ENCODE measurements at regions not wholly inside any gene's neighbourhood (a gene's known extent, or its start where the extent isn't known, plus 50 kb on each side); places are given as distances from the start of the nearest gene placed in this dataset.
A peak's percentile ranks its signal among the peaks of the same experiment; 100 is the strongest.

DNA sequence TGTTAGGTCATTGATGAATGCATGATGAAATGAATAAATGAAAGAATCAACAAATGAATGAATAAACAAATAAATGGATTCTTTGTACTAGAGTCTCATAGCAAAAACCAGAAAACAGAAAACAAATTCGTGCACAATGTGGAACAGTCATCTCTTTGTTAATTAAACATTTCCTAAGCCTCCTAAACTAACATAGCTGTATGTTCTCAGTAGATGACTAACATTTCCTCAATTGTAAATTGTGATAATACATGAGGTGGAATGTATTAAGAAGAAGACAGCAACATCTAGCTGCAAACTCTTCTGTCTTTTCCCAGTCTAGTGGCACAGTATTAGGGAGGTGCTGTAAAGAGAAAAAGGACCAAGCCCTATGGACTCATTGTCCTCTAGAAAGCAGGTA, 1021.0 kb downstream of the MCTP2 start:
- DNase-seq (ENCODE audit: low spot score) = no peak

DNA sequence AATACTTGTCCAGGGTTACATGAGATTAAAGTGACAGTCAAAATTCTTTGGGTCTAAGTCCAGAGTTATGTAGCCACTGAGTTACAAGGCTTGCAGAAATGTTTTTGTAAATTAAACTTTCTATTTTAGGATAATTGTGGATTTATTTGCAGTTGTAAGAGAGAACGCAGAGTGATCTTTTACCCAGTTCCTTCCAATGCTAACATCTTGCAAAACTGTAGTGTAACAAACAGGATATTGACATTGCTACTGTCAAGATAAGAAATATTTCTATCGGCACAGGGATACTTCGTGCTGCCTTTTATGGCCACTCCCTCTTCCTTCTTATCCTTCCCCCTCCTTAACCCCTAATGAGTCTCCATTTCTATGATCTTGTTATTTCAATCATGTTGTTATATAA, 1022.9 kb downstream of the MCTP2 start:
- DNase-seq (ENCODE audit: low spot score) = no peak

- peak; percentile 44 for DNase-seq (ENCODE audit: low spot score)
Observed at GRCh38 chr15:95259513-95259912, 1028.2 kb downstream of the MCTP2 start.

DNA sequence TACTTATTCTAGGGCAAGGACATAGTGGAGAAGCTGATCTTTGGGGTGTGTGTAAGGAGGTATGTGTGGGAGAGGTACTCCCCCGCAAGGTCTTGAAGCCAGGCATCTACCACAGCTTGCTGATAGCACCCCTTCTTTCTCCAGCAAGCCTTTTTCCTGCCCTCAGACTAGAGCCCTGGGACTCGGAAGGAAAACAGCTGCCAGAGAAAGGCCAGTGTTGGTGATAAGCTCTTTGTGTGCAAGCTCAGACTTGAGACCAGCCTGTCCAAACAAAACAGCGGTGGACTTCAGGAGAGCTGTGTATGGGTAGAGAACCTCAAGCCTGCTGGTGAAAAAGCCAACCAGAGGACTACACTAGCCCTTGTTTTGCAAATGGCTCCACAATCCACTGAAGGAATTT, 1028.6 kb downstream of the MCTP2 start:
- DNase-seq (ENCODE audit: low spot score) = no peak

- no peak for DNase-seq (ENCODE audit: low spot score)
Observed at GRCh38 chr15:95260856-95261255, 1029.5 kb downstream of the MCTP2 start.

GRCh38 chr15:95261546-95261945, 1030.2 kb downstream of the MCTP2 start:
- no peak for DNase-seq (ENCODE audit: low spot score)

DNA sequence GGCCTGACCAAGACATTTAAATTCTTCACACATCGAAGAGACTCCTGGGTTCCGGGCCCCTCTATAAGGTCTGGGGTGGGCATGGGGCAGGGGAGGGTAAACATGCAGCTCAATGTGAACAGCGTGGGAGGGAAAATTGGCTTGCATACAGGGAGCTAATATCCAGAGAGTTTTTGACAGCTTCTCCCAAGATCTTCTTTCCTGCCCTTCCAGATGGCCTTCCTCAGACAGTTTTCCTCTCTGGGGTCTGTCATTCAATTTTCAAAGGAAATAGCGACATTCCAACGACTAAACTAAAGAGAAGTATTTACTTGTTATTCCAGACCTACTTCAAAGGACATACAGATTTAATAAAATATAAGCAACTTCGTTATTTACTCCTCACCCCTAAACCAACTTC, 1030.6 kb downstream of the MCTP2 start:
- DNase-seq (ENCODE audit: low spot score) = no peak

DNA sequence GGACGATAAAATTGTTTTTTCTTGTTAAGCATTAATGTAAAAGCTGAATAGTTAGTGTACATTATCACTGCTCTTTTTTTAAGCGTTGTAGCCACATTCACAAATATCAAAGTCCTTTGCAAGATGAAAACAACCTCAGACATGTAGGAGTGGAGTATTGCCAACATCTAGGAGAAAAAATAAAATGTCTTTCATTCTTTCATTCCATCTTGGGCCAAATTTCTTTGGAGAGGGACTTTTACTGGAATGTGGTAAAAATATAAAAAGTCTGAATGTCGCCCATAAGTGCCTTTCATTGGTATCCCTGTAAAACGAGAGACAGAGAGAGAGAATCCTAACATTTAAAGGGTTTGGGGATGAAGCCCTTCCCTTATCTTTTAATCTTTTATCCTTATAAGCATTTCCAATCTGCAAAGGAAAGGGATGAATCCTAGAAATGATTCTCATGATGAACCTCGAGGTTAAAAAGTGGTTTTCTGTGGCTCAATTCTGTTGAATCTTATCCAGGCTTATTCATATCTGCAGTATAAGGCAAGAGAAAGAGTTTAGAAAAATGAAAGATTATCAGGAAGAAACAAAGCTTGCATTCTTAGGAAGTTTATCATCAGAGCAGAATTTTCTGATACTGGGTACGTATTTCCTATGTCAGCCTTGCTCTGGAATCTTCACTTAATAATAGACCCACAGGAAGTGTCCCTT, 1031.7 kb downstream of the MCTP2 start:
- no peak for DNase-seq (ENCODE audit: low spot score)

GRCh38 chr15:95263751-95264150, 1032.4 kb downstream of the MCTP2 start:
- DNase-seq (ENCODE audit: low spot score) = no peak

DNA sequence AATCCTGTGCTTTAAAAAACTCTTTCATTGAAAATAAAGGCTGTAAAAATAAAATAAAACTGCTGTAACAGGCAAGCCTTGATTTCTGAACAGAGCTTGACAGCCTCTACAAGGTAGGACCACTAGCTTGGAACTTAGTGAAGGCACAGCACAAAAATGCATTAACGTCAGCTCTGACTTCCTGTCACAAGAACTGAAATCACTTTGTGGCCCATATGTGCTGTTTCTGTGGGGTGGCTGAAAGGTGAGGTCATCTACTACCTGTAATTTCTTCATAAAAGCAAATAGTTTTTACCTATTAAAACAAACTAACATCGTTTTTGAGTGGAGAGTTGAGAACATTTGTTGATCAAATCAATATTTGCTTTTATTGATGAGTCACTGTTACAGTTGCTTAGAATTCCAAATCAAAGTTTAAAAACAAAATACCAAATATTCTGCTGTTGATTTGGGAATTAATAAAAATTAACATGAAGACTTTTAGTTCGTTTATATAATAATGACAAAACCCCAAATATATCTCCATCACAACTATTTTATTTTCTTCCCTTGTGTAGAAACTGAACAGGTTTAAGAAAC, 1034.1 kb downstream of the MCTP2 start:
- no peak for DNase-seq (ENCODE audit: low spot score)

GRCh38 chr15:95266451-95267061, 1035.2 kb downstream of the MCTP2 start:
- no peak for DNase-seq (ENCODE audit: low spot score)

DNA sequence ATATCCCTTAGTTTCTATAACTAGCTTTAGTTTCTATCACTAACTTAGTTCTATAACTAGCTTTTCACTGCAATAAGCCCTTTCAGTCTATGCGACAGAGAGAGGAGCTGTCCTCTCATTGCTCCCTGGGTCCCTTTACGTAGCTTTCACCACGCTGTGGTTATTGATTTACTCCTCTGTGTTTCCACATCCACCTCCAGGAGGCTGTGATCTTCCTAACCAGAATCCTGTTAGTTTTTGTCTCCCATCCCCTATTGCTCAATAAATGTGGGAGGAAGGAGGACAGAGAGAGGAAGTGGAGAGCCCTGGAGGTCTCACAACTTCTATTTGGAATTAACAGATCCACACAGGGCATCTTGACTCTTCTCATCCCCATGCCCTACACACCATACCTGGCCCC, 1036.1 kb downstream of the MCTP2 start:
- DNase-seq (ENCODE audit: low spot score) = no peak

DNA sequence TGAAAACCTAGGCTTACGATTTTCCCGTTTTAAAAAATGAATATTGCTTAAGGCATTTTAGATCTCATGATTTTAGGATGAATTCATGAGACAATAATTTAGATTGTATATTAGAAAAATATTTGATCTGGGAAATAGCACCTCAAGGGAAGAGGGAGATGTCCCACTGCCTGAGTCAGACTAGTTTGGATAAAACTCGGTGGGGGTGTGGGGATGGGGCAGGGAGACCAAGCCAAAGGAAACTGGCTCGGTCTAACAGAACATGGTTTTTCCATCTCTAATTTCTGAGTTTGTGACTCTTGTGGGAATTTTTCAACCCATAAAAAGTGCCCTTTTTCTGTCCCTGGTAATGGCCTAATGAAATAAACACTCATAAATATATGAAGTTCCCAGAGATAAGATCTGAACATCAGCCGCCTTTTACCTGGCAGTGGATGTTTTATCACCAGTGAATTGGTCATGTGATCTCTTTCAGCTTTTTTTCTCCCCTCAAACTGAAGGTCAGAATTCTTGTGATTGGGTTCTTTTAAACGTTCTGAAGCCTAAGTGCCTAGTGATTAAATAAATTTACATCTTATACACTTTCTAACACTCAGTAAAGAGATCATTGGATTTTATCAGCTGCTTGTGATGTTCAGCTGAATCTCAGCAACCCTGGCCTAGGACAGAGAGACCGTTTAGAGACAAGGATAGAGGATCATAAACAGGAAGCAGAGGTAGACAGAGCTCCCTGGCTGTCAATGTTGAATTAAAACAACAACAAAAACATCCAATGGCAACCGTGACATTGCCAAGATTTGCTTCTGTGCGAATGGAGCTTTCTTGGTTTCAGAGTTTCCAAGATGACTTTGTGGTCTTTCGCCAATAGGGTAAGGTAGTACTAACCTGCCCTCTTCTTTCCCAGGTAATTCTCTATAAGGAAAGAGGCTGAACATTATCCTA, 1038.2 kb downstream of the MCTP2 start:
- no peak for DNase-seq (ENCODE audit: low spot score)

- DNase-seq (ENCODE audit: low spot score) = no peak
Observed at GRCh38 chr15:95274101-95274500, 1042.7 kb downstream of the MCTP2 start.

GRCh38 chr15:95277266-95277665, 1045.9 kb downstream of the MCTP2 start:
- DNase-seq (ENCODE audit: low spot score) = no peak

DNA sequence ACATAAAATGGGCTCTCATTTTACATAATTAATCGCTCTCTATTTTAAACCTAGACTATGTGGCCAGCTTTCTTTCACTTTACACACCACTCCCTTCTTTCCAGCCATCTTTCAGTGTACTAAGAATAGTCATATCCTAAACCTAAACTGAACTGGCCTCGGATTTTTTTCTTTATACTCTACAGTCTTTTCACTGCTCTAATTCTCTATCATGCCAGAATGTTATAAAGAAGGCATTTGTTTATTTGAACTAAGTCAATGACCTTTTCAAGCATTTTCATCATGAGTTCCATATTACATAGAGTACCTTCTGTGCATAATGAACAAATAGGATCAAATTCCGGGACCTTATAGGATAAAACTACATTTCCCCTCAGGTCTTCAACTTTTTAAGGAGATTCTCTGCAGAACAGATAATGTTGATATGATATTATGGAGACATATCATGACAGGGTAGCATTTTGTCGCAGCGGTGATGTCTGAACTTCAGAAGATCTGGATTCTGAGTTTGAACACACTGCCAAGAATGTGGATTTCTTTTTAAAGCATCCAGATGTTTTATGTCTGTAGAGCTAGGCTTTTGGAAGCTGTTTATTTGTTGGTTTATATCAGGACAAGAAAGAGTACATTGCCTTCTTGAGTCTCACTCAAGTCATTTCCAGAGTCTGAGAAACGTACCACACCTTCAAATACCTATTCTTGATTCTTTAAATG, 1047.3 kb downstream of the MCTP2 start:
- no peak for DNase-seq (ENCODE audit: low spot score)

DNA sequence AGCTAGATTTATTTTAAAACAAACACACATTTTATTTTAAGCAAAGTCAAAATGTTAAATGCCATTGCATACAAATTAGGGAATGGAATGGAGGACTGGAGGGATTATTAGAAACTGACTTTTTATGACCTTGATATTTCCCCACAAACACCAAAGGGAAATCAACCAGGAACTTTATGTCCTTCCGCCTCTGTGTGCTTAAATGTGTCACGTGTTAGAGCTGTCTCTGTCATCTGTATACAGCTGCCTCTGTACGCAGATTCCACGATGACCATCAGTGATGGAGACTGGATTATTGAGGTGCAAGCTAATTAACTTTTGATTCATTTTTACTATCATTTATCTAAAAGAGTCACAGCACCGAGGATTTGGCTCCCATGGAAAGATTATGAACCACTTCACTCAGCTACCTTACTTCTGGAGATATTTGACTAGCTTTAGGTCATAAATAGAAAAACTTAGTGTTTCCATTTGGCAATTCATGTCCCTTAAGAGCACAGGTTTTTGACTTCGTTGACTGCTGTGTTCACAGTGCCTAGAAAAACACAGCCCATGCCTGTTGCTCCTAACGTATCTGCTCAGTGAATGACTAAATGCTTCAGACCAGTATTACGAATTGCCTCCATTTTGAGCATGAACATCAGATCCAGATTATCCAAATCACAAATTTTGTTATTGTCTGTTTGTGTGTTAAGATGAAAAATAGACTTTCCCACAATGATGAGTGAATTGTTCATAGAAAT, 1048.1 kb downstream of the MCTP2 start:
- no peak for DNase-seq (ENCODE audit: low spot score)

GRCh38 chr15:95280711-95281110, 1049.3 kb downstream of the MCTP2 start:
- DNase-seq (ENCODE audit: low spot score) = no peak

GRCh38 chr15:95281470-95281869, 1049.0 kb upstream of the NR2F2 start:
- DNase-seq (ENCODE audit: low spot score) = no peak

DNA sequence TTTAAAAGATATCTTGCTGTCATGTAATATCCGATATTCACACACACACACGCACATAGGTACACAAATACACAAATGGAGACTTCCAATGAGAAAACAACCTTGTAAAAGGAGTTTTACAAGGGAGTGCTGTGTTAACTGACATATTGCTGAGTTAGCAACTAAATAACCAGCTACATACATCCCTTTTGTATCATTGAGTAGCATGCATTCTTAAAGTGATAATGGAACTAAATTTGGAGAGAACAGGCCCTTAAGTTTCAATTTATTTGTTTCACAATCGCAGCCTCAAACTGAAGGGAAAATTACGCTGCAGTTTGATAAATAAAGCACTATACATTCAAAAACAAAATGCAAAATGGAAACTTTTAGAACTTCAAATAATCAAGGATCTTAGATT, 1046.0 kb upstream of the NR2F2 start:
- DNase-seq (ENCODE audit: low spot score) = no peak

- no peak for DNase-seq (ENCODE audit: low spot score)
Observed at GRCh38 chr15:95284933-95285421, 1045.5 kb upstream of the NR2F2 start.
